WERI-Rb-1 (cell line): ENCODE measurements at regions not wholly inside any gene's neighbourhood (a gene's known extent, or its start where the extent isn't known, plus 50 kb on each side); places are given as distances from the start of the nearest gene placed in this dataset.
A peak's percentile ranks its signal among the peaks of the same experiment; 100 is the strongest.

Experiments
- DNase-seq: peaks from one replicate; pipeline ENCODE4 v3.0.0-alpha.2; 2020
- H3K27ac ChIP-seq: fragments of 250-450 bp; sonication (Bioruptor Pico); 2 replicates; pipeline ENCODE4 v1.5.1; 2020; ENCODE audit warnings: mild to moderate bottlenecking, moderate library complexity
- H3K27me3 ChIP-seq: fragments of 250-450 bp; sonication (Bioruptor Pico); 2 replicates; pipeline ENCODE4 v1.5.1; 2021; ENCODE audit warnings: mild to moderate bottlenecking, low read depth, moderate library complexity; ENCODE audit not compliant: insufficient read depth, severe bottlenecking
- H3K36me3 ChIP-seq: fragments of 250-450 bp; sonication (Bioruptor Pico); 2 replicates; pipeline ENCODE4 v1.5.1; 2020; ENCODE audit warnings: mild to moderate bottlenecking, moderate library complexity
- H3K4me3 ChIP-seq: 2 replicates; pipeline ENCODE4 v1.5.1; 2011; ENCODE audit warnings: low read depth, mild to moderate bottlenecking, control low read depth, low read length
- H3K9me3 ChIP-seq: fragments of 250-450 bp; sonication (Bioruptor Pico); 2 replicates; pipeline ENCODE4 v1.5.1; 2021; ENCODE audit warnings: mild to moderate bottlenecking, moderate library complexity; ENCODE audit not compliant: severe bottlenecking
- CTCF ChIP-seq: IDR thresholded peaks from 2 replicates; pipeline ENCODE4 v1.5.1; 2011; ENCODE audit warnings: low read depth, mild to moderate bottlenecking, control low read depth, inconsistent platforms, low read length

GRCh38 chr7:26534649-26535482, 243.2 kb downstream of the SNX10 start:
- Histone ChIP-seq H3K36me3 (no peaks in the 10 kb centered on the region), H3K27me3 (no peaks in the 10 kb centered on the region), H3K27ac (peak overlapping the region; percentile 60), H3K9me3 (no peaks in the 10 kb centered on the region), H3K4me3 (peak overlapping the region; percentile 41)
- TF ChIP-seq CTCF: no peak
- DNase-seq: peak; percentile 59

GRCh38 chr7:26535483-26536007, 243.9 kb downstream of the SNX10 start:
- TF ChIP-seq CTCF: no peak
- DNase-seq: peak; percentile 49
- Histone ChIP-seq H3K36me3 (no peaks in the 10 kb centered on the region), H3K27ac (peak overlapping the region; percentile 60), H3K4me3 (peak overlapping the region; percentile 41), H3K27me3 (no peaks in the 10 kb centered on the region), H3K9me3 (no peaks in the 10 kb centered on the region)

GRCh38 chr7:26538216-26538615, 246.6 kb downstream of the SNX10 start:
- Histone ChIP-seq H3K27ac (no peak overlapping the region), H3K9me3 (no peaks in the 10 kb centered on the region), H3K36me3 (no peaks in the 10 kb centered on the region), H3K4me3 (no peak overlapping the region), H3K27me3 (no peaks in the 10 kb centered on the region)
- no peak for DNase-seq
- TF ChIP-seq CTCF: no peak

GRCh38 chr7:26538689-26539088, 247.0 kb downstream of the SNX10 start:
- no peak for DNase-seq
- Histone ChIP-seq H3K9me3 (no peaks in the 10 kb centered on the region), H3K27ac (no peak overlapping the region), H3K4me3 (no peak overlapping the region), H3K27me3 (no peaks in the 10 kb centered on the region), H3K36me3 (no peaks in the 10 kb centered on the region)
- TF ChIP-seq CTCF: no peak

- H3K27ac ChIP-seq: no peak overlapping the region
- no peak for TF ChIP-seq CTCF
- H3K27me3 ChIP-seq: no peaks in the 10 kb centered on the region
- DNase-seq: no peak
- no peak overlapping the region for H3K4me3 ChIP-seq
- H3K9me3 ChIP-seq: no peaks in the 10 kb centered on the region
- no peaks in the 10 kb centered on the region for H3K36me3 ChIP-seq
These were observed 251.7 kb downstream of the SNX10 start for GRCh38 chr7:26543340-26543739.
